Activated T-cell treated with anti-CD3 and anti-CD28 coated beads for 48 hours (primary cell): ENCODE measurements at regions not wholly inside any gene's neighbourhood (a gene's known extent, or its start where the extent isn't known, plus 50 kb on each side); places are given as distances from the start of the nearest gene placed in this dataset.

Experiments
- DNase-seq: peaks from one replicate; pipeline ENCODE4 v3.0.0-alpha.2; 2020; ENCODE audit warnings: low read depth

GRCh38 chr16:74232806-74233465 lies 63.7 kb upstream of the PSMD7 start:
- DNase-seq = no peak

- DNase-seq = no peak
Observed at GRCh38 chr16:74230126-74230525, 66.5 kb upstream of the PSMD7 start.

- no peak for DNase-seq
Observed at GRCh38 chr16:74226338-74226954, 70.2 kb upstream of the PSMD7 start.

GRCh38 chr16:74224828-74225612 lies 71.6 kb upstream of the PSMD7 start:
- DNase-seq = no peak

GRCh38 chr16:74221828-74222227 lies 74.8 kb upstream of the PSMD7 start:
- DNase-seq = no peak

- DNase-seq = no peak
Observed at GRCh38 chr16:74219706-74220105, 76.9 kb upstream of the PSMD7 start.

GRCh38 chr16:74218871-74219270 lies 77.7 kb upstream of the PSMD7 start:
- DNase-seq = no peak

- DNase-seq = no peak
Observed at GRCh38 chr16:74216319-74216718, 80.3 kb upstream of the PSMD7 start.

GRCh38 chr16:74215249-74215648 lies 81.4 kb upstream of the PSMD7 start:
- DNase-seq = no peak

GRCh38 chr16:74213372-74213771 lies 83.2 kb upstream of the PSMD7 start:
- no peak for DNase-seq

GRCh38 chr16:74210245-74210644 lies 86.4 kb upstream of the PSMD7 start:
- no peak for DNase-seq

- DNase-seq = no peak
Observed at GRCh38 chr16:74202009-74202408, 94.6 kb upstream of the PSMD7 start.

GRCh38 chr16:74201576-74201975 lies 95.0 kb upstream of the PSMD7 start:
- no peak for DNase-seq

- DNase-seq = no peak
Observed at GRCh38 chr16:74200921-74201320, 95.7 kb upstream of the PSMD7 start.

- DNase-seq = no peak
Observed at GRCh38 chr16:74199842-74200124, 96.8 kb upstream of the PSMD7 start.

- no peak for DNase-seq
Observed at GRCh38 chr16:74199066-74199841, 97.4 kb upstream of the PSMD7 start.

GRCh38 chr16:74192281-74192797 lies 104.3 kb upstream of the PSMD7 start:
- DNase-seq = no peak

- DNase-seq = no peak
Observed at GRCh38 chr16:74190292-74190691, 106.3 kb upstream of the PSMD7 start.

GRCh38 chr16:74188856-74189255 lies 107.8 kb upstream of the PSMD7 start:
- no peak for DNase-seq

- DNase-seq = no peak
Observed at GRCh38 chr16:74186561-74186971, 110.0 kb upstream of the PSMD7 start.

GRCh38 chr16:74184839-74185238 lies 111.8 kb upstream of the PSMD7 start:
- DNase-seq = no peak

GRCh38 chr16:74183601-74184360 lies 112.8 kb upstream of the PSMD7 start:
- DNase-seq = no peak
